ENCODE measurements at regions not wholly inside any gene's neighbourhood (a gene's known extent, or its start where the extent isn't known, plus 50 kb on each side); places are given as distances from the start of the nearest gene placed in this dataset.
"Not testable (repeated sequence)": the region's sequence is repeated elsewhere in the genome, so short reads cannot be mapped to it uniquely, and the experiment has no call there.

GRCh38 chr9:79433703-79434102 lies 138.1 kb upstream of the TLE4 start:
- DNase-seq: no peak
- no peaks in the 10 kb centered on the region for H3K27me3 ChIP-seq (replicated peaks; ENCODE audit: control insufficient read depth, insufficient read depth, low read length, poor library complexity, severe bottlenecking)
- no peaks in the 10 kb centered on the region for H3K9me3 ChIP-seq (ENCODE audit: control insufficient read depth, low read length)
- H3K4me1 ChIP-seq (ENCODE audit: control insufficient read depth, insufficient read depth, low read length, poor library complexity, severe bottlenecking): no peaks in the 10 kb centered on the region
- H3K36me3 ChIP-seq (ENCODE audit: control insufficient read depth, insufficient read depth, low read length): no peaks in the 10 kb centered on the region
- no peak overlapping the region for H3K27ac ChIP-seq (ENCODE audit: insufficient read depth, low read length, poor library complexity, severe bottlenecking)
- no peak overlapping the region for H3K4me3 ChIP-seq (ENCODE audit: insufficient read depth, low read depth, low read length, poor library complexity, severe bottlenecking)

DNA sequence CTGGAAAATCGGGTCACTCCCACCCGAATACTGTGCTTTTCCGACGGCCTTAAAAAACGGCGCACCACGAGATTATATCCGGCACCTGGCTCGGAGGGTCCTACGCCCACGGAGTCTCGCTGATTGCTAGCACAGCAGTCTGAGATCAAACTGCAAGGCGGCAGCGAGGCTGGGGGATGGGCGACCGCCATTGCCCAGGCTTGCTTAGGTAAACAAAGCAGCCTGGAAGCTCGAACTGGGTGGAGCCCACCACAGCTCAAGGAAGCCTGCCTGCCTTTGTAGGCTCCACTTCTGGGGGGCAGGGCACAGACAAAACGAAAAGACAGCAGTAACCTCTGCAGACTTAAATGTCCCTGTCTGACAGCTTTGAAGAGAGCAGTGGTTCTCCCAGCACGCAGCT lies 132.5 kb upstream of the TLE4 start:
- not testable (repeated sequence) for H3K4me1 ChIP-seq (ENCODE audit: control insufficient read depth, insufficient read depth, low read length, poor library complexity, severe bottlenecking); H3K9me3 ChIP-seq (ENCODE audit: control insufficient read depth, low read length); H3K4me3 ChIP-seq (ENCODE audit: insufficient read depth, low read depth, low read length, poor library complexity, severe bottlenecking); H3K36me3 ChIP-seq (ENCODE audit: control insufficient read depth, insufficient read depth, low read length); H3K27ac ChIP-seq (ENCODE audit: insufficient read depth, low read length, poor library complexity, severe bottlenecking); DNase-seq; H3K27me3 ChIP-seq (replicated peaks; ENCODE audit: control insufficient read depth, insufficient read depth, low read length, poor library complexity, severe bottlenecking)

DNA sequence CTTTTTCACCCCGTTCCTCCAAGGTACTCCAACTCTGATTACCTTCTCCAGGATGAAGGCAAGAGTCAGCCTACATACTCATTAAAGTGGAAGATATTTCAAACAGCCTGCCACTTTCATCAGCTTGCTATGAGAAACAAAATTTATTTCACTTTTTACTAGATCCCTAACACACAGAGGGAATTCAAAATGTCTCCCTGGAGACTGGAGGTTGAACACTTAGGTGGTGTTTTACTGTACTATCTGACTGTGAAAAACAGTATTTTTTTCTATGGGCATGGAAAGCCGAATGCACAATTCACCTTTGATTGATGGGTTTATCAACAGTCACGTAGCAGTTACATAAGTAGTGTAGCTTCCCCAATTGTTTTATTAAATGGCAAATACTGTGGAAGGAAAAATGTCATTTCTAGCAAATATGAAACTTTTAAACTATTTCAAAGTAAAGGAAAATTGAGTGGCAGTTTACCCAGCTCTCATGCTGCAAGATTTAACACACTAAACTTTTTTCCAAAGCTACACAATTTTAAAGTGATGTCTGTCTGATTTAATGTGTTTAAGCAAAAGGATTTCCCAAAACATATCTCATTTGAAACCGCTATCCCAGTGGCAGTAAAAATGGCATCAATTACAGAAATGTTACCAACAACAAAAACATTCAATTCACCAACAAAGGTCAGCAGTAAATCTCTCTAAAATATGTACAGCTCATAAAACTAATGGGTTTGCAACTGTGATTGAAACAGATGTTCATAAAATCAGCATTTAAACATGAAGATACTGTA lies 125.0 kb upstream of the TLE4 start:
- DNase-seq: no peak
- Histone ChIP-seq H3K27me3 (replicated peaks; ENCODE audit: control insufficient read depth, insufficient read depth, low read length, poor library complexity, severe bottlenecking) (no peaks in the 10 kb centered on the region), H3K4me3 (ENCODE audit: insufficient read depth, low read depth, low read length, poor library complexity, severe bottlenecking) (no peak overlapping the region), H3K36me3 (ENCODE audit: control insufficient read depth, insufficient read depth, low read length) (no peaks in the 10 kb centered on the region), H3K9me3 (ENCODE audit: control insufficient read depth, low read length) (no peaks in the 10 kb centered on the region), H3K4me1 (ENCODE audit: control insufficient read depth, insufficient read depth, low read length, poor library complexity, severe bottlenecking) (no peaks in the 10 kb centered on the region), H3K27ac (ENCODE audit: insufficient read depth, low read length, poor library complexity, severe bottlenecking) (no peak overlapping the region)

- no peaks in the 10 kb centered on the region for H3K27me3 ChIP-seq (replicated peaks; ENCODE audit: control insufficient read depth, insufficient read depth, low read length, poor library complexity, severe bottlenecking)
- no peaks in the 10 kb centered on the region for H3K4me1 ChIP-seq (ENCODE audit: control insufficient read depth, insufficient read depth, low read length, poor library complexity, severe bottlenecking)
- H3K9me3 ChIP-seq (ENCODE audit: control insufficient read depth, low read length): no peaks in the 10 kb centered on the region
- no peak overlapping the region for H3K4me3 ChIP-seq (ENCODE audit: insufficient read depth, low read depth, low read length, poor library complexity, severe bottlenecking)
- H3K36me3 ChIP-seq (ENCODE audit: control insufficient read depth, insufficient read depth, low read length): no peaks in the 10 kb centered on the region
- no peak overlapping the region for H3K27ac ChIP-seq (ENCODE audit: insufficient read depth, low read length, poor library complexity, severe bottlenecking)
- no peak for DNase-seq
These were observed 124.5 kb upstream of the TLE4 start for GRCh38 chr9:79447308-79447605.

DNA sequence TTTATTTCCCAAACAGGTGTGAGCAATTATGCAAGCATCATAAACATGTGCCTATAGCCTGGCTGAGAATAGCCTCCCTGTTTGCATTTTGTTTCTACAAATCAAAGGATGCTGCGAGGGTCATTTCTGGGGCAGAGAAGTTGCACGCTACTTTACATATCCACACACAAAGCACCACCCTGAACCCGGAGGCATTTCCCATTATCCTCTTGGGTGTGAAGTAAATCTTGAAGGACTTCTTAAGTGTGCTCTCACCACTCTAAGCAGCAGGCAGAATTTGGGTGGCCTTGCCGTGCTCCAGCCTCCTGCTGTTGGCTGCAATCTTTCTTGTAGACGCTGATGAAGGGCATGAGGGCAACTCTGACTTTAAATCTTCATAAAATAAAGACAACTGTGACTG lies 124.0 kb upstream of the TLE4 start:
- no peak overlapping the region for H3K27ac ChIP-seq (ENCODE audit: insufficient read depth, low read length, poor library complexity, severe bottlenecking)
- DNase-seq: no peak
- H3K27me3 ChIP-seq (replicated peaks; ENCODE audit: control insufficient read depth, insufficient read depth, low read length, poor library complexity, severe bottlenecking): no peaks in the 10 kb centered on the region
- no peaks in the 10 kb centered on the region for H3K36me3 ChIP-seq (ENCODE audit: control insufficient read depth, insufficient read depth, low read length)
- no peaks in the 10 kb centered on the region for H3K4me1 ChIP-seq (ENCODE audit: control insufficient read depth, insufficient read depth, low read length, poor library complexity, severe bottlenecking)
- no peaks in the 10 kb centered on the region for H3K9me3 ChIP-seq (ENCODE audit: control insufficient read depth, low read length)
- H3K4me3 ChIP-seq (ENCODE audit: insufficient read depth, low read depth, low read length, poor library complexity, severe bottlenecking): no peak overlapping the region

DNA sequence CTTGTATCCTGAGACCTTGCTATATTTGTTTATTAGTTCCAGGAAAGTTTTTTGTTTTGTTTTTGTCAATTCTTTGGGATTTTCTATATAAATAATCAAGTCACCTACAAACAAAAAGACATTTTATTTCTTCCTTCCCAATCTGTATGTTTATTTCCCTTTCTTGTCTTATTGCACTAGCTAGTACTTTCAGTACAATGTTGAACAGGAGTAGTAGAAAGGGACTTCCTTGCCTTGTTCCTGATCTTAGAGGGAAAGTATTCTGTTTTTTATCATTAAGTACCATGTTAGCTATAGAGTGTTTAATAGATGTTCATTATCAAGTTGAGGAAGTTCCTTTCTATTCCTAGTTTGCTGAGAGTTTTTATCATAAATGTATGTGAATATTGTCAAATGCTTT lies 119.5 kb upstream of the TLE4 start:
- no peaks in the 10 kb centered on the region for H3K4me1 ChIP-seq (ENCODE audit: control insufficient read depth, insufficient read depth, low read length, poor library complexity, severe bottlenecking)
- no peak overlapping the region for H3K27ac ChIP-seq (ENCODE audit: insufficient read depth, low read length, poor library complexity, severe bottlenecking)
- no peaks in the 10 kb centered on the region for H3K27me3 ChIP-seq (replicated peaks; ENCODE audit: control insufficient read depth, insufficient read depth, low read length, poor library complexity, severe bottlenecking)
- no peaks in the 10 kb centered on the region for H3K36me3 ChIP-seq (ENCODE audit: control insufficient read depth, insufficient read depth, low read length)
- no peaks in the 10 kb centered on the region for H3K9me3 ChIP-seq (ENCODE audit: control insufficient read depth, low read length)
- H3K4me3 ChIP-seq (ENCODE audit: insufficient read depth, low read depth, low read length, poor library complexity, severe bottlenecking): no peak overlapping the region
- DNase-seq: no peak

GRCh38 chr9:79461712-79462111 lies 110.1 kb upstream of the TLE4 start:
- Histone ChIP-seq H3K9me3 (ENCODE audit: control insufficient read depth, low read length) (no peaks in the 10 kb centered on the region), H3K27ac (ENCODE audit: insufficient read depth, low read length, poor library complexity, severe bottlenecking) (no peak overlapping the region), H3K4me3 (ENCODE audit: insufficient read depth, low read depth, low read length, poor library complexity, severe bottlenecking) (no peak overlapping the region), H3K36me3 (ENCODE audit: control insufficient read depth, insufficient read depth, low read length) (no peaks in the 10 kb centered on the region), H3K27me3 (replicated peaks; ENCODE audit: control insufficient read depth, insufficient read depth, low read length, poor library complexity, severe bottlenecking) (no peaks in the 10 kb centered on the region), H3K4me1 (ENCODE audit: control insufficient read depth, insufficient read depth, low read length, poor library complexity, severe bottlenecking) (no peaks in the 10 kb centered on the region)
- no peak for DNase-seq

DNA sequence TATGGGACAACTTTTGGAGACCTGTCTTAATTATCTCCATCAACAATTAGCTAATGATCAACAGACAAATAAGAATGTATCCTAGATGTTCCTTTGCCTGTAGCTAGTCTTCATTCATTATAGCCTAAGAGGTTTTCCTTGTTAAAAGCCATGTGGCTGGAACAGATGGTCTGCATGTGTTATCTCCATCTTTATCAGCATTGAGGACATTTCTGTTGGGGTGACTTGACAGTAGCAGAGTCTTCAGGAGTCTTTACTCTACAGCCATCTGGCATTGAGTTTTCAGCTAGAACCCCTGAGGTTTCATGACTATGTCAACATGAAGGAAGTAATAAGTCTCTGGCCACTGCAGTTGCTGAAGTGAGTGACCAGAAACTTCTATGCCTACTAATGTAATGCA lies 106.6 kb upstream of the TLE4 start:
- Histone ChIP-seq H3K27me3 (replicated peaks; ENCODE audit: control insufficient read depth, insufficient read depth, low read length, poor library complexity, severe bottlenecking) (no peaks in the 10 kb centered on the region), H3K4me1 (ENCODE audit: control insufficient read depth, insufficient read depth, low read length, poor library complexity, severe bottlenecking) (no peaks in the 10 kb centered on the region), H3K4me3 (ENCODE audit: insufficient read depth, low read depth, low read length, poor library complexity, severe bottlenecking) (no peak overlapping the region), H3K36me3 (ENCODE audit: control insufficient read depth, insufficient read depth, low read length) (no peaks in the 10 kb centered on the region), H3K9me3 (ENCODE audit: control insufficient read depth, low read length) (no peaks in the 10 kb centered on the region), H3K27ac (ENCODE audit: insufficient read depth, low read length, poor library complexity, severe bottlenecking) (no peak overlapping the region)
- DNase-seq: no peak

DNA sequence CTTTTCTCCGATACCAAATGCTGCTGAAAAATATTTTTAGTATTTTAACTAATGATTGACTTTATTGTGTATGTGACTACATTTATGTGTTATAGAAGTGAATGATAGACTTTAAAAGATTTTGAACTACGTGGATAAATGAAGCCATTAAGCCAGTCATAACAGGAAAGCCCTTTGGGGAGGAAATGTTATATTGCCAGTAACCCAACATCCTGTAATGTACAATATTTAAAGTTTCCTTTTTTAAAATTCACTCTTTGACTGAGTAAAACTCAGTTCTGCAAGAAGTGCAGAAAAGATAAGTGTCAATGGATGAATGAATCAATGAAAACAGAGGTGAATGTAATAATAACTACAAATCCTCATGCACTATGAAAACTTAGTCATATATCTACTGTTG lies 102.6 kb upstream of the TLE4 start:
- no peaks in the 10 kb centered on the region for H3K27me3 ChIP-seq (replicated peaks; ENCODE audit: control insufficient read depth, insufficient read depth, low read length, poor library complexity, severe bottlenecking)
- no peak overlapping the region for H3K4me3 ChIP-seq (ENCODE audit: insufficient read depth, low read depth, low read length, poor library complexity, severe bottlenecking)
- H3K4me1 ChIP-seq (ENCODE audit: control insufficient read depth, insufficient read depth, low read length, poor library complexity, severe bottlenecking): no peaks in the 10 kb centered on the region
- H3K9me3 ChIP-seq (ENCODE audit: control insufficient read depth, low read length): no peaks in the 10 kb centered on the region
- H3K27ac ChIP-seq (ENCODE audit: insufficient read depth, low read length, poor library complexity, severe bottlenecking): no peak overlapping the region
- H3K36me3 ChIP-seq (ENCODE audit: control insufficient read depth, insufficient read depth, low read length): no peaks in the 10 kb centered on the region
- DNase-seq: no peak

- Histone ChIP-seq H3K4me1 (ENCODE audit: control insufficient read depth, insufficient read depth, low read length, poor library complexity, severe bottlenecking) (no peaks in the 10 kb centered on the region), H3K27me3 (replicated peaks; ENCODE audit: control insufficient read depth, insufficient read depth, low read length, poor library complexity, severe bottlenecking) (no peaks in the 10 kb centered on the region), H3K4me3 (ENCODE audit: insufficient read depth, low read depth, low read length, poor library complexity, severe bottlenecking) (no peak overlapping the region), H3K27ac (ENCODE audit: insufficient read depth, low read length, poor library complexity, severe bottlenecking) (no peak overlapping the region), H3K36me3 (ENCODE audit: control insufficient read depth, insufficient read depth, low read length) (no peaks in the 10 kb centered on the region), H3K9me3 (ENCODE audit: control insufficient read depth, low read length) (no peaks in the 10 kb centered on the region)
- DNase-seq: no peak
These were observed 100.8 kb upstream of the TLE4 start for GRCh38 chr9:79470954-79471353.
